Pancreas (tissue), 10 donors: ENCODE measurements at regions not wholly inside any gene's neighbourhood (a gene's known extent, or its start where the extent isn't known, plus 50 kb on each side); places are given as distances from the start of the nearest gene placed in this dataset.
A peak's percentile ranks its signal among the peaks of the same experiment; 100 is the strongest.

Experiments
- ATAC-seq, 4 donors: fragments of 200-7000 bp; cut with Tn5 transposase; one replicate each; pipeline versions ENCODE4 v1.8.0 to v1.9.1; 2020; ENCODE audit warnings: mild to moderate bottlenecking in 4 of 4, moderate library complexity in 4 of 4
- DNase-seq, 6 donors: peaks; one replicate each; pipeline ENCODE4 v3.0.0-alpha.2; 2020
- FAIRE-seq: peaks from 2 replicates; lab custom pipeline; 2012; peaks lifted over from hg19 to GRCh38; lab: Jason Lieb, UNC
- H3K27ac ChIP-seq, 4 donors: fragments of 200-600 bp; sonication (generic); 1 replicate in 3 of 4; 2 replicates in 1 of 4; pipeline versions ENCODE4 v1.5.0 to v1.8.0; 2020
- H3K27me3 ChIP-seq, 4 donors: fragments of 200-600 bp; one replicate each; pipeline ENCODE4 v1.8.0; 2021
- H3K36me3 ChIP-seq, 3 donors: fragments of 200-600 bp; sonication (generic) in 1 of 3; one replicate each; pipeline versions ENCODE4 v1.5.0 to v1.8.0; 2020 to 2021
- H3K4me1 ChIP-seq, 3 donors: fragments of 200-600 bp; one replicate each; pipeline ENCODE4 v1.8.0; 2021
- H3K4me3 ChIP-seq, 4 donors: fragments of 200-600 bp; sonication (generic) in 2 of 4; one replicate each; pipeline versions ENCODE4 v1.5.0 to v1.8.0; 2020 to 2021
- H3K9me3 ChIP-seq, 4 donors: fragments of 200-600 bp; one replicate each; pipeline ENCODE4 v1.8.0; 2021
- WGBS, 2 donors: extraction: QIAGEN DNeasy Blood & Tissue Kit; methylation state at CpG; one replicate each; pipeline ENCODE4 v1.1.7; 2013; 5-methylcytosine and 5-hydroxymethylcytosine counted together
- intact Hi-C, 3 donors: fragments of 100-400 bp; cut with DNase I; formaldehyde crosslinking; loops; one replicate each; pipeline versions ENCODE4 v1.11.1 to v1.14.2; 2022
- TF ChIP-seq, protein P1 (sequence below), 4 donors: fragments of 200-600 bp; sonication (generic) in 3 of 4; IDR thresholded peaks; one replicate each; pipeline versions ENCODE4 v1.5.0 to v1.8.0; 2021; ENCODE audit warnings: antibody characterized with exemption in 4 of 4
- donor health status: healthy with polysubstance abuse.
- donor health status: DM: no; HTN: no; CAD: no; lungs with moderate emphysema.
- donor health status: DM: no; HTN: no; CAD: no.
- donor health status: control.
- donor health status: control.
- donor health status: Bipolar disorder and iron deficiency.
- donor health status: DM: yes; HTN: yes; CAD: no.
- donor health status: DM: no; HTN: no; CAD: no.
- donor health status: DM: no; HTN: no; CAD: no.
- donor health status: DM: yes; HTN: yes; CAD: no.

GRCh38 chr3:94758751-94759150 lies 695.9 kb downstream of the NSUN3 start:
- Histone ChIP-seq H3K4me3 (no peak overlapping the region), H3K4me1 (no peaks in the 10 kb centered on the region), H3K27ac (no peak overlapping the region), H3K27me3 (no peaks in the 10 kb centered on the region), H3K9me3 (no peaks in the 10 kb centered on the region), H3K36me3 (no peaks in the 10 kb centered on the region)
- TF ChIP-seq, protein P1, sequence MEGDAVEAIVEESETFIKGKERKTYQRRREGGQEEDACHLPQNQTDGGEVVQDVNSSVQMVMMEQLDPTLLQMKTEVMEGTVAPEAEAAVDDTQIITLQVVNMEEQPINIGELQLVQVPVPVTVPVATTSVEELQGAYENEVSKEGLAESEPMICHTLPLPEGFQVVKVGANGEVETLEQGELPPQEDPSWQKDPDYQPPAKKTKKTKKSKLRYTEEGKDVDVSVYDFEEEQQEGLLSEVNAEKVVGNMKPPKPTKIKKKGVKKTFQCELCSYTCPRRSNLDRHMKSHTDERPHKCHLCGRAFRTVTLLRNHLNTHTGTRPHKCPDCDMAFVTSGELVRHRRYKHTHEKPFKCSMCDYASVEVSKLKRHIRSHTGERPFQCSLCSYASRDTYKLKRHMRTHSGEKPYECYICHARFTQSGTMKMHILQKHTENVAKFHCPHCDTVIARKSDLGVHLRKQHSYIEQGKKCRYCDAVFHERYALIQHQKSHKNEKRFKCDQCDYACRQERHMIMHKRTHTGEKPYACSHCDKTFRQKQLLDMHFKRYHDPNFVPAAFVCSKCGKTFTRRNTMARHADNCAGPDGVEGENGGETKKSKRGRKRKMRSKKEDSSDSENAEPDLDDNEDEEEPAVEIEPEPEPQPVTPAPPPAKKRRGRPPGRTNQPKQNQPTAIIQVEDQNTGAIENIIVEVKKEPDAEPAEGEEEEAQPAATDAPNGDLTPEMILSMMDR (IDR thresholded peaks at IDR 0.05), result no peak
- intact Hi-C loops, result no loop called here
- FAIRE-seq (no peak), DNase-seq (no peak), ATAC-seq (no peak)
- 51 to 54% methylated on average over 5 of the region's 5 CpGs for WGBS, 2 donors

GRCh38 chr3:94772402-94772801 lies 709.5 kb downstream of the NSUN3 start:
- intact Hi-C loops, result no loop called here
- 36 to 48% methylated on average over 1 of the region's 1 CpG for WGBS, 2 donors
- Histone ChIP-seq H3K4me3 (no peak overlapping the region), H3K9me3 (no peaks in the 10 kb centered on the region), H3K4me1 (peaks cover 0 to 8% (median 5%) of the 10 kb centered on the region in 3 donors), H3K36me3 (no peaks in the 10 kb centered on the region), H3K27me3 (no peaks in the 10 kb centered on the region), H3K27ac (no peak overlapping the region)
- TF ChIP-seq, protein P1 (IDR thresholded peaks at IDR 0.05), result no peak
- FAIRE-seq (no peak), DNase-seq (no peak), ATAC-seq (no peak)

GRCh38 chr3:94775746-94776145 lies 712.9 kb downstream of the NSUN3 start:
- no peak for ATAC-seq
- H3K27me3 ChIP-seq, result no peaks in the 10 kb centered on the region

GRCh38 chr3:94776401-94776915 lies 713.6 kb downstream of the NSUN3 start:
- intact Hi-C loops, result no loop called here
- Histone ChIP-seq H3K9me3 (no peaks in the 10 kb centered on the region), H3K4me3 (no peak overlapping the region), H3K36me3 (no peaks in the 10 kb centered on the region), H3K27ac (no peak overlapping the region), H3K27me3 (no peaks in the 10 kb centered on the region), H3K4me1 (peaks cover 0 to 8% (median 5%) of the 10 kb centered on the region in 3 donors)
- 30 to 34% methylated on average over 3 of the region's 3 CpGs for WGBS, 2 donors
- no peak for FAIRE-seq
- ATAC-seq, result peak; percentile 53 to 90 (median 84)
- DNase-seq, result peak in 3 of 6 donors; percentile 20 to 42 (median 31)
- TF ChIP-seq, protein P1 (IDR thresholded peaks at IDR 0.05), result no peak

More at GRCh38 chr3:94775746-94776145, 712.9 kb downstream of the NSUN3 start:
- WGBS, 2 donors, result 83 to 86% methylated on average over 2 of the region's 2 CpGs
- H3K27ac ChIP-seq, result no peak overlapping the region
- no peaks in the 10 kb centered on the region for H3K36me3 ChIP-seq
- H3K9me3 ChIP-seq, result no peaks in the 10 kb centered on the region
- no peak for DNase-seq
- no peak overlapping the region for H3K4me3 ChIP-seq
- H3K4me1 ChIP-seq, result peaks cover 0 to 8% (median 5%) of the 10 kb centered on the region in 3 donors
- no peak for FAIRE-seq
- intact Hi-C loops, result no loop called here
- TF ChIP-seq, protein P1 (IDR thresholded peaks at IDR 0.05), result no peak

DNA sequence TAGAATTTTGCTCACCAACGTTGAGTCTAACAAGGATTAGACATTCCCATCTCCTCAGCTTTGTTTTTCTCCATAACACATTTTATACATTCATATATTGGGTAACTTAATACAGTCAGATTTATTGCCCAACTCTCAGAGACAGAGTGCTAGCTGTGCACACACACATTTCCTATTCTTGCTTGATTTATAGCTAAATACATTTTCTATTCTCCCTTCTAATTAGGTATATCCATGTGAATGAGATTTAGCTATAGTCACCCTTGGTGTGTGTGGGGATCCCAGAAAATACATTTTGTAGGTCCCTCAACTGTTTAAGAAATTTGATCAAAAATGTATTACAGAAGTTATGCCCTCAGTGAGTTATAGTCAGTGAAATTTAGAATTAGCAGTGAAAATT lies 715.4 kb downstream of the NSUN3 start:
- Histone ChIP-seq H3K27ac (no peak overlapping the region), H3K9me3 (no peaks in the 10 kb centered on the region), H3K4me1 (peaks cover 0 to 8% (median 5%) of the 10 kb centered on the region in 3 donors), H3K4me3 (no peak overlapping the region), H3K36me3 (no peaks in the 10 kb centered on the region), H3K27me3 (no peaks in the 10 kb centered on the region)
- TF ChIP-seq, protein P1 (IDR thresholded peaks at IDR 0.05), result no peak
- intact Hi-C loops, result no loop called here
- FAIRE-seq (no peak), DNase-seq (no peak), ATAC-seq (no peak)
- 86 to 97% methylated on average over 1 of the region's 1 CpG for WGBS, 2 donors
